BLaER1 (cell line): ENCODE measurements at regions not wholly inside any gene's neighbourhood (a gene's known extent, or its start where the extent isn't known, plus 50 kb on each side); places are given as distances from the start of the nearest gene placed in this dataset.

ENCODE experiments used
- H3K27ac ChIP-seq: shearing (Covaris generic); formaldehyde crosslinking; 2 replicates; pipeline ENCODE4 v1.8.1; 2022
- H3K27me3 ChIP-seq: shearing (Covaris generic); formaldehyde crosslinking; 2 replicates; pipeline ENCODE4 v1.8.1; 2022
- H3K36me3 ChIP-seq: shearing (Covaris generic); formaldehyde crosslinking; 2 replicates; pipeline ENCODE4 v1.8.1; 2022
- H3K4me1 ChIP-seq: shearing (Covaris generic); formaldehyde crosslinking; 2 replicates; pipeline ENCODE4 v1.8.1; 2022
- H3K4me2 ChIP-seq: shearing (Covaris generic); formaldehyde crosslinking; 2 replicates; pipeline ENCODE4 v1.8.1; 2022
- H3K4me3 ChIP-seq: shearing (Covaris generic); formaldehyde crosslinking; 2 replicates; pipeline ENCODE4 v1.8.1; 2022
- H3K9ac ChIP-seq: shearing (Covaris generic); formaldehyde crosslinking; 2 replicates; pipeline ENCODE4 v1.8.1; 2022
- H3K9me3 ChIP-seq: shearing (Covaris generic); formaldehyde crosslinking; 2 replicates; pipeline ENCODE4 v1.8.1; 2022
- H4K20me1 ChIP-seq: shearing (Covaris generic); formaldehyde crosslinking; 2 replicates; pipeline ENCODE4 v1.8.1; 2022
- Cebpa-rat ChIP-seq: shearing (Covaris generic); IDR thresholded peaks from 2 replicates; pipeline ENCODE4 v1.8.1; 2022

GRCh38 chr11:79705648-79706047 is 264.8 kb upstream of the TENM4 start:
- H4K20me1 ChIP-seq, result no peaks in the 10 kb centered on the region
- H3K9ac ChIP-seq, result no peak overlapping the region
- H3K4me1 ChIP-seq, result no peaks in the 10 kb centered on the region
- H3K27me3 ChIP-seq, result no peaks in the 10 kb centered on the region
- H3K4me2 ChIP-seq, result no peak overlapping the region
- H3K9me3 ChIP-seq, result peaks cover 33% of the 10 kb centered on the region
- no peaks in the 10 kb centered on the region for H3K36me3 ChIP-seq
- no peak overlapping the region for H3K4me3 ChIP-seq
- no peak for TF ChIP-seq Cebpa-rat
- H3K27ac ChIP-seq, result no peak overlapping the region

GRCh38 chr11:79702303-79702702 is 261.5 kb upstream of the TENM4 start:
- no peak overlapping the region for H3K27ac ChIP-seq
- no peak for TF ChIP-seq Cebpa-rat
- H3K36me3 ChIP-seq, result no peaks in the 10 kb centered on the region
- no peak overlapping the region for H3K4me2 ChIP-seq
- no peak overlapping the region for H3K9ac ChIP-seq
- no peaks in the 10 kb centered on the region for H4K20me1 ChIP-seq
- no peaks in the 10 kb centered on the region for H3K27me3 ChIP-seq
- H3K4me3 ChIP-seq, result no peak overlapping the region
- peaks cover 39% of the 10 kb centered on the region for H3K9me3 ChIP-seq
- H3K4me1 ChIP-seq, result no peaks in the 10 kb centered on the region

DNA sequence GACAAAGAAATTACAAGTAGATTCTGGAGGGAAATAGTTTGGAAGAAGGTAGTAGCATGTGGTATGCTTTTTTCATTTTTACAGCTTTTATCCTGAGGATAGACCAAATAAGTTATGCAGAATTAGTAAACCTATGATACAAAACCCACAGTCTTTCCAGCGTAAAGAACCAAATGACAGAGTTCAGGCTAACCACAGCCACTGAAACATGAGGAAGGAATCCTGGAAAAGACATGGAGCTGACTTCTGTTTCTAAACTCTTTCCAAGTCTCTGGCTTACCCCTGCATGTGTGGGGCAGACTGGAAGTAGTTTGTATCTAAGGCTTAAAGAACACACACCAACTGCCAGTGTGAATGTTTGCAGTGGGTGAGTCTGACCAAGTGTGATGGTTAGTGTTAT is 258.4 kb upstream of the TENM4 start:
- TF ChIP-seq Cebpa-rat, result no peak
- H3K9me3 ChIP-seq, result peaks cover 39% of the 10 kb centered on the region
- H3K27me3 ChIP-seq, result no peaks in the 10 kb centered on the region
- no peak overlapping the region for H3K27ac ChIP-seq
- no peak overlapping the region for H3K4me2 ChIP-seq
- no peaks in the 10 kb centered on the region for H3K36me3 ChIP-seq
- H3K4me3 ChIP-seq, result no peak overlapping the region
- no peak overlapping the region for H3K9ac ChIP-seq
- H3K4me1 ChIP-seq, result no peaks in the 10 kb centered on the region
- no peaks in the 10 kb centered on the region for H4K20me1 ChIP-seq

GRCh38 chr11:79697905-79698304 is 257.1 kb upstream of the TENM4 start:
- TF ChIP-seq Cebpa-rat, result no peak
- peaks cover 28% of the 10 kb centered on the region for H3K9me3 ChIP-seq
- H3K4me2 ChIP-seq, result no peak overlapping the region
- H3K9ac ChIP-seq, result no peak overlapping the region
- no peaks in the 10 kb centered on the region for H4K20me1 ChIP-seq
- H3K4me3 ChIP-seq, result no peak overlapping the region
- no peak overlapping the region for H3K27ac ChIP-seq
- no peaks in the 10 kb centered on the region for H3K27me3 ChIP-seq
- no peaks in the 10 kb centered on the region for H3K36me3 ChIP-seq
- H3K4me1 ChIP-seq, result no peaks in the 10 kb centered on the region

DNA sequence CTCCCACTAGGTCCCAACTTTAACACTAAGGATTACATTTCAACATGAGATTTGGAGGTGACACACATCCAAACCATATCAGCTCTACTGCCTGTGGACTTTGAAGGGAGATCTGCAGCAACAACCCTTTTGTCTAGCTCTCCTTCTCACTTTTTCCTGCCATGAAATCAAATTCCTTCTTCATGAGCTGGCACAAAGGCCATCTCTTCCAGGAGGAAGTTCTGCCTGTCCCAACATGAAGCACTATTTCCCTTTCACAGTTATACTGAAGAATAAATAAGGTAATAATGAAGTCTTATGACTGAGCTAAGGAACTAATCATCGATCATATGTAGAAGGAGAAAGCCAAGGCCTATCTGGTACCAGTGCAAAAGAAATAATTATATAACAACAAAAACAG is 253.5 kb upstream of the TENM4 start:
- Histone ChIP-seq H3K9ac (no peak overlapping the region), H3K27ac (no peak overlapping the region), H3K9me3 (no peaks in the 10 kb centered on the region), H3K4me2 (no peak overlapping the region), H3K4me3 (no peak overlapping the region), H4K20me1 (no peaks in the 10 kb centered on the region), H3K36me3 (no peaks in the 10 kb centered on the region), H3K4me1 (no peaks in the 10 kb centered on the region), H3K27me3 (no peaks in the 10 kb centered on the region)
- TF ChIP-seq Cebpa-rat, result no peak

DNA sequence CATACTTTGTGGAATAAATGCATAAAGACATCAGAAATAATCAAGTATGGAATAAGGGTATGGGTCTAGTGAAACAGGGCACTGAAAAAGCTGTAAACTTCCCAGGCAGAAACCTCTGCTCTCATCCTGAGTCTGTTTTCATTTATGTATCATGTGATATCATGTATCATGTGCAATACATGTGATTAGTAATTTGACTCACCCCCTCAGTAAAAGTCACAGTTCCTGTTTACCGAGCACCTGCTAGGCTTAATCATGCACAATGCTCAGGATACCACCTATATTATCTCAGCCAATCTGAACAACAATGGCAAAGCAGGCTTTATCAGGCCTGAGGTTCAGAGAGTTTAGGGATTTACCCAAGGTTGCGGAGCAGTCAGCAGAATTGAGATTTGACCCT is 250.6 kb upstream of the TENM4 start:
- no peaks in the 10 kb centered on the region for H3K36me3 ChIP-seq
- H3K4me2 ChIP-seq, result no peak overlapping the region
- H3K27ac ChIP-seq, result no peak overlapping the region
- no peak overlapping the region for H3K4me3 ChIP-seq
- no peaks in the 10 kb centered on the region for H3K27me3 ChIP-seq
- TF ChIP-seq Cebpa-rat, result no peak
- no peaks in the 10 kb centered on the region for H3K4me1 ChIP-seq
- no peaks in the 10 kb centered on the region for H4K20me1 ChIP-seq
- no peaks in the 10 kb centered on the region for H3K9me3 ChIP-seq
- no peak overlapping the region for H3K9ac ChIP-seq

DNA sequence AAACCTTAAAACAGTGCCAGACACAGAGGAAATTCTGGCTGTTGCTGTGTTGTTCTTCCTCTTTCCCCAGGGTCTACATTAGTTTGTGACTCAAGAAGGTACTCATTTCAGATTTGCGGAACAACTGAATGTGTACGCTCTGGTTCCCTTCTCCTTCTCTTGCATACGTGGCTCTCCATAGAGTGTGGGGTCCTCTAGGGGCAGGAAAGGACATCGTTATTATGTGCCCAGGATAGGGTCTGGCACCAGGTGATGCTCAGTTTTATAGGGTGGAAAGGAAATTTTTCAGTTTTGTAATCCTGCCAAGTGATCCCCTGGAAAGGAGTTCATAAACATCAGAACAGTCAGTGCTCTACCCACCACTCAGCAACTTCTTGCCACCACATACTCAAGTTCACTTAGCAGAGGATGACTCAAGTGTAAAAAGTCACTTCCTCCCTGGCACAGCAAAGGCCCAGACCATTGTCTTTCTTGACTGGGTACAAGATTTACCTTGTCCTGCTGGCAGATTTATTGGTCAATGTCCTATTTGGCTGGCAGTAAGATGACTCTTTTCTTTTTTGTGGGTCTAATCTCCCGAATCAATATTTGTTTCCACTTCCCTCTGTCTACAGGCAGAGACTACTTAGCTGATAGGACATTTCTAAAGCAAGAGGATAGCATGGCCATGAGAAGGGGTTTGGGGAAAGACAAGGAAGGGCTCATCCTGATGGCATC is 246.0 kb upstream of the TENM4 start:
- Histone ChIP-seq H3K4me2 (no peak overlapping the region), H3K27ac (no peak overlapping the region), H3K9me3 (no peaks in the 10 kb centered on the region), H3K4me1 (no peaks in the 10 kb centered on the region), H3K9ac (no peak overlapping the region), H4K20me1 (no peaks in the 10 kb centered on the region), H3K27me3 (no peaks in the 10 kb centered on the region), H3K4me3 (no peak overlapping the region), H3K36me3 (no peaks in the 10 kb centered on the region)
- no peak for TF ChIP-seq Cebpa-rat

DNA sequence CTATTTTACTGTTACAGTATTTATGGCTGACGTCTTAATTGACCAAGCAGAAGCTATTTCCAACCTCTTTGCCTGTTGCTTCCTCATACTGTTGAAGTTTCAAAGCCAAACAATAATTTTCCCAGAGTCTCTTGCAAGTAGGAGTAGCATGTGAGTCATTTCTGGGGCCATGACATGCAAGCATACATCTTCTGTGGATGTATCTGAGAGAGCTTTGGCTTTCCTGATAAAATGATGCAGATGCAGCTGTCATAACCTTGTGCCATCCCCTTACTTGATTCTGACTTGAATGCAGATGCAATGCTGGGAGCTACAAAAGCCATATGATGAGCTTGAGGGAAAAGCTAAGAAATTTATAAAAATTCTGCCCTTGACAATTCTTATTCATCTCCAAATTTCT is 243.1 kb upstream of the TENM4 start:
- no peaks in the 10 kb centered on the region for H3K9me3 ChIP-seq
- TF ChIP-seq Cebpa-rat, result no peak
- no peaks in the 10 kb centered on the region for H3K4me1 ChIP-seq
- H3K4me3 ChIP-seq, result no peak overlapping the region
- no peak overlapping the region for H3K4me2 ChIP-seq
- H3K27ac ChIP-seq, result no peak overlapping the region
- no peaks in the 10 kb centered on the region for H4K20me1 ChIP-seq
- H3K9ac ChIP-seq, result no peak overlapping the region
- no peaks in the 10 kb centered on the region for H3K27me3 ChIP-seq
- no peaks in the 10 kb centered on the region for H3K36me3 ChIP-seq

- Histone ChIP-seq H3K9ac (no peak overlapping the region), H3K27ac (no peak overlapping the region), H3K4me3 (no peak overlapping the region), H4K20me1 (no peaks in the 10 kb centered on the region), H3K36me3 (no peaks in the 10 kb centered on the region), H3K4me2 (no peak overlapping the region), H3K4me1 (no peaks in the 10 kb centered on the region), H3K9me3 (no peaks in the 10 kb centered on the region), H3K27me3 (no peaks in the 10 kb centered on the region)
- no peak for TF ChIP-seq Cebpa-rat
Measured at GRCh38 chr11:79678780-79679452, 238.1 kb upstream of the TENM4 start.

GRCh38 chr11:79676396-79676795 is 235.6 kb upstream of the TENM4 start:
- H3K27me3 ChIP-seq, result no peaks in the 10 kb centered on the region
- no peak for TF ChIP-seq Cebpa-rat
- H3K9ac ChIP-seq, result no peak overlapping the region
- H3K4me2 ChIP-seq, result no peak overlapping the region
- no peaks in the 10 kb centered on the region for H4K20me1 ChIP-seq
- no peaks in the 10 kb centered on the region for H3K36me3 ChIP-seq
- H3K4me1 ChIP-seq, result no peaks in the 10 kb centered on the region
- no peak overlapping the region for H3K4me3 ChIP-seq
- H3K9me3 ChIP-seq, result no peaks in the 10 kb centered on the region
- H3K27ac ChIP-seq, result no peak overlapping the region
